Stimulated activated memory B cell treated with anti-CD40 and anti-IgM and Interleukin-4, amounts not matched to agents 10 μg/mL and 1 μg/mL and 100 μg/mL, for 72 hours (primary cell): ENCODE measurements at regions not wholly inside any gene's neighbourhood (a gene's known extent, or its start where the extent isn't known, plus 50 kb on each side); places are given as distances from the start of the nearest gene placed in this dataset.
"Not testable (repeated sequence)": the region's sequence is repeated elsewhere in the genome, so short reads cannot be mapped to it uniquely, and the experiment has no call there.

Experiments
- ATAC-seq: fragments of 150-1000 bp; cut with Tn5 transposase; 2 replicates; pipeline ENCODE4 v1.10.0; 2021
- H3K27ac Mint-ChIP-seq: one replicate; pipeline ENCODE4 v1.8.0; 2022; ENCODE audit warnings: mild to moderate bottlenecking, mixed read lengths
- H3K27me3 Mint-ChIP-seq: one replicate; pipeline ENCODE4 v1.8.0; 2022; ENCODE audit warnings: mixed read lengths
- H3K36me3 Mint-ChIP-seq: one replicate; pipeline ENCODE4 v1.8.0; 2022; ENCODE audit warnings: mixed read lengths
- H3K4me1 Mint-ChIP-seq: one replicate; pipeline ENCODE4 v1.8.0; 2022; ENCODE audit warnings: mixed read lengths
- H3K4me3 Mint-ChIP-seq: one replicate; pipeline ENCODE4 v1.8.0; 2022; ENCODE audit warnings: mild to moderate bottlenecking, moderate library complexity, mixed read lengths
- H3K9me3 Mint-ChIP-seq: one replicate; pipeline ENCODE4 v1.8.0; 2022; ENCODE audit warnings: mixed read lengths

- no peaks in the 10 kb centered on the region for H3K27me3 Mint-ChIP-seq
- H3K4me3 Mint-ChIP-seq: no peak overlapping the region
- no peaks in the 10 kb centered on the region for H3K36me3 Mint-ChIP-seq
- H3K4me1 Mint-ChIP-seq: no peaks in the 10 kb centered on the region
- H3K9me3 Mint-ChIP-seq: peaks cover 3% of the 10 kb centered on the region
- H3K27ac Mint-ChIP-seq: no peak overlapping the region
- ATAC-seq: peak; percentile 31
Measured at GRCh38 chr2:52501715-52502475, 1265.7 kb upstream of the CHAC2 start.

GRCh38 chr2:52500561-52500960, 1267.0 kb upstream of the CHAC2 start:
- H3K4me3 Mint-ChIP-seq: no peak overlapping the region
- H3K4me1 Mint-ChIP-seq: no peaks in the 10 kb centered on the region
- H3K27ac Mint-ChIP-seq: no peak overlapping the region
- H3K27me3 Mint-ChIP-seq: no peaks in the 10 kb centered on the region
- no peak for ATAC-seq
- H3K9me3 Mint-ChIP-seq: peaks cover 3% of the 10 kb centered on the region
- H3K36me3 Mint-ChIP-seq: no peaks in the 10 kb centered on the region

- Mint-ChIP-seq H3K9me3 (peaks cover 3% of the 10 kb centered on the region), H3K36me3 (no peaks in the 10 kb centered on the region), H3K4me1 (no peaks in the 10 kb centered on the region), H3K27ac (no peak overlapping the region), H3K27me3 (no peaks in the 10 kb centered on the region), H3K4me3 (no peak overlapping the region)
- ATAC-seq: peak; percentile 36
Measured at GRCh38 chr2:52498077-52498750, 1269.4 kb upstream of the CHAC2 start.

- Mint-ChIP-seq H3K4me1 (no peaks in the 10 kb centered on the region), H3K4me3 (no peak overlapping the region), H3K36me3 (no peaks in the 10 kb centered on the region), H3K9me3 (peaks cover 8% of the 10 kb centered on the region), H3K27me3 (no peaks in the 10 kb centered on the region), H3K27ac (no peak overlapping the region)
- no peak for ATAC-seq
Measured at GRCh38 chr2:52495816-52496215, 1271.8 kb upstream of the CHAC2 start.

- Mint-ChIP-seq H3K9me3 (peaks cover 2% of the 10 kb centered on the region), H3K4me3 (no peak overlapping the region), H3K4me1 (no peaks in the 10 kb centered on the region), H3K27ac (no peak overlapping the region), H3K27me3 (no peaks in the 10 kb centered on the region), H3K36me3 (no peaks in the 10 kb centered on the region)
- no peak for ATAC-seq
Measured at GRCh38 chr2:52477166-52477565, 1290.4 kb upstream of the CHAC2 start.

- Mint-ChIP-seq H3K36me3 (no peaks in the 10 kb centered on the region), H3K27me3 (no peaks in the 10 kb centered on the region), H3K4me1 (no peaks in the 10 kb centered on the region), H3K4me3 (no peak overlapping the region), H3K9me3 (peaks cover 2% of the 10 kb centered on the region), H3K27ac (no peak overlapping the region)
- ATAC-seq: no peak
Measured at GRCh38 chr2:52475590-52475989, 1292.0 kb upstream of the CHAC2 start.

- Mint-ChIP-seq H3K9me3 (peaks cover 6% of the 10 kb centered on the region), H3K27ac (no peak overlapping the region), H3K4me3 (no peak overlapping the region), H3K4me1 (no peaks in the 10 kb centered on the region), H3K36me3 (no peaks in the 10 kb centered on the region), H3K27me3 (no peaks in the 10 kb centered on the region)
- no peak for ATAC-seq
Measured at GRCh38 chr2:52474091-52474490, 1293.5 kb upstream of the CHAC2 start.

- H3K27ac Mint-ChIP-seq: no peak overlapping the region
- H3K4me1 Mint-ChIP-seq: no peaks in the 10 kb centered on the region
- H3K27me3 Mint-ChIP-seq: no peaks in the 10 kb centered on the region
- peaks cover 5% of the 10 kb centered on the region for H3K9me3 Mint-ChIP-seq
- ATAC-seq: no peak
- H3K4me3 Mint-ChIP-seq: no peak overlapping the region
- H3K36me3 Mint-ChIP-seq: no peaks in the 10 kb centered on the region
Measured at GRCh38 chr2:52473526-52473925, 1294.1 kb upstream of the CHAC2 start.

- not testable (repeated sequence) for H3K9me3 Mint-ChIP-seq, H3K36me3 Mint-ChIP-seq, H3K27me3 Mint-ChIP-seq, H3K27ac Mint-ChIP-seq, ATAC-seq, H3K4me1 Mint-ChIP-seq, H3K4me3 Mint-ChIP-seq
Measured at GRCh38 chr2:52470457-52470856, 1297.1 kb upstream of the CHAC2 start.

- Mint-ChIP-seq H3K4me1 (no peaks in the 10 kb centered on the region), H3K27ac (no peak overlapping the region), H3K9me3 (peaks cover 7% of the 10 kb centered on the region), H3K27me3 (no peaks in the 10 kb centered on the region), H3K4me3 (no peak overlapping the region), H3K36me3 (no peaks in the 10 kb centered on the region)
- no peak for ATAC-seq
Measured at GRCh38 chr2:52467189-52467588, 1300.4 kb upstream of the CHAC2 start.

- H3K4me1 Mint-ChIP-seq: no peaks in the 10 kb centered on the region
- H3K27me3 Mint-ChIP-seq: no peaks in the 10 kb centered on the region
- peaks cover 7% of the 10 kb centered on the region for H3K9me3 Mint-ChIP-seq
- H3K27ac Mint-ChIP-seq: no peak overlapping the region
- H3K36me3 Mint-ChIP-seq: no peaks in the 10 kb centered on the region
- ATAC-seq: no peak
- H3K4me3 Mint-ChIP-seq: no peak overlapping the region
Measured at GRCh38 chr2:52465287-52465686, 1302.3 kb upstream of the CHAC2 start.

- no peak for ATAC-seq
- Mint-ChIP-seq H3K4me3 (no peak overlapping the region), H3K4me1 (no peaks in the 10 kb centered on the region), H3K27me3 (no peaks in the 10 kb centered on the region), H3K9me3 (peaks cover 3% of the 10 kb centered on the region), H3K36me3 (no peaks in the 10 kb centered on the region), H3K27ac (no peak overlapping the region)
Measured at GRCh38 chr2:52463457-52463856, 1304.1 kb upstream of the CHAC2 start.

GRCh38 chr2:52456561-52457377, 1310.8 kb upstream of the CHAC2 start:
- Mint-ChIP-seq H3K4me1 (no peaks in the 10 kb centered on the region), H3K27ac (no peak overlapping the region), H3K36me3 (no peaks in the 10 kb centered on the region), H3K4me3 (no peak overlapping the region), H3K27me3 (no peaks in the 10 kb centered on the region), H3K9me3 (no peaks in the 10 kb centered on the region)
- no peak for ATAC-seq

GRCh38 chr2:52454962-52455361, 1312.6 kb upstream of the CHAC2 start:
- no peak for ATAC-seq
- no peaks in the 10 kb centered on the region for H3K27me3 Mint-ChIP-seq
- no peak overlapping the region for H3K4me3 Mint-ChIP-seq
- H3K9me3 Mint-ChIP-seq: no peaks in the 10 kb centered on the region
- H3K4me1 Mint-ChIP-seq: no peaks in the 10 kb centered on the region
- no peaks in the 10 kb centered on the region for H3K36me3 Mint-ChIP-seq
- no peak overlapping the region for H3K27ac Mint-ChIP-seq

GRCh38 chr2:52452201-52452600, 1315.4 kb upstream of the CHAC2 start:
- ATAC-seq: no peak
- no peak overlapping the region for H3K27ac Mint-ChIP-seq
- H3K27me3 Mint-ChIP-seq: no peaks in the 10 kb centered on the region
- no peaks in the 10 kb centered on the region for H3K9me3 Mint-ChIP-seq
- H3K4me1 Mint-ChIP-seq: no peaks in the 10 kb centered on the region
- no peak overlapping the region for H3K4me3 Mint-ChIP-seq
- H3K36me3 Mint-ChIP-seq: no peaks in the 10 kb centered on the region
